ENCODE measurements at regions not wholly inside any gene's neighbourhood (a gene's known extent, or its start where the extent isn't known, plus 50 kb on each side); places are given as distances from the start of the nearest gene placed in this dataset.

- no peak for DNase-seq (ENCODE audit: low read depth in 1 of 2, low spot score in 2 of 2)
- no peaks in the 10 kb centered on the region for H3K36me3 ChIP-seq (ENCODE audit: control insufficient read depth in 2 of 4, insufficient read depth in 4 of 4, low read length in 3 of 4)
These were observed 65.6 kb upstream of the TDRD3 start for GRCh38 chr13:60331249-60332012.

More at GRCh38 chr13:60331249-60332012, 65.6 kb upstream of the TDRD3 start:
- H2BK15ac ChIP-seq (ENCODE audit: low read length), result no peak overlapping the region
- no peak overlapping the region for H3K27ac ChIP-seq (ENCODE audit: low read depth, low read length)
- H2BK120ac ChIP-seq (replicated peaks; ENCODE audit: low read depth, low read length), result no peak overlapping the region
- H3K79me2 ChIP-seq (ENCODE audit: control insufficient read depth in 1 of 2, insufficient read depth in 2 of 2, low read length in 2 of 2), result no peaks in the 10 kb centered on the region
- no peak overlapping the region for H3K4ac ChIP-seq (replicated peaks; ENCODE audit: insufficient read length, low read depth, low read length)
- no peak overlapping the region for H4K91ac ChIP-seq (replicated peaks; ENCODE audit: insufficient read length, low read length)
- FAIRE-seq, result no peak
- no peak overlapping the region for H2BK20ac ChIP-seq (ENCODE audit: low read length)
- H3K27me3 ChIP-seq (replicated peaks in 1 of 4; ENCODE audit: control insufficient read depth in 3 of 4, extremely low read depth in 1 of 4, insufficient read depth in 3 of 4, low read length in 3 of 4), result no peaks in the 10 kb centered on the region
- no peak overlapping the region for H2BK5ac ChIP-seq (ENCODE audit: low read depth, low read length)
- no peaks in the 10 kb centered on the region for H3K23me2 ChIP-seq (ENCODE audit: low read depth, low read length)
- no peak overlapping the region for H2AK5ac ChIP-seq (ENCODE audit: low read depth, low read length)
- no peak for TF ChIP-seq FOSL1 (IDR thresholded peaks at IDR 0.05; ENCODE audit: insufficient read depth, low read depth, low read length)
- no peak for TF ChIP-seq TAF1 (IDR thresholded peaks at IDR 0.05; ENCODE audit: low read depth, low read length)
- no peak for TF ChIP-seq JUND (IDR thresholded peaks at IDR 0.05; ENCODE audit: low read length)
- no peak for TF ChIP-seq TAF7 (optimal IDR thresholded peaks at IDR 0.05; ENCODE audit: borderline replicate concordance, low read depth, low read length)
- TF ChIP-seq CBX5 (IDR thresholded peaks at IDR 0.05; ENCODE audit: low read depth, low read length), result no peak
- TF ChIP-seq, protein P1, sequence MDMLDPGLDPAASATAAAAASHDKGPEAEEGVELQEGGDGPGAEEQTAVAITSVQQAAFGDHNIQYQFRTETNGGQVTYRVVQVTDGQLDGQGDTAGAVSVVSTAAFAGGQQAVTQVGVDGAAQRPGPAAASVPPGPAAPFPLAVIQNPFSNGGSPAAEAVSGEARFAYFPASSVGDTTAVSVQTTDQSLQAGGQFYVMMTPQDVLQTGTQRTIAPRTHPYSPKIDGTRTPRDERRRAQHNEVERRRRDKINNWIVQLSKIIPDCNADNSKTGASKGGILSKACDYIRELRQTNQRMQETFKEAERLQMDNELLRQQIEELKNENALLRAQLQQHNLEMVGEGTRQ (IDR thresholded peaks at IDR 0.05; ENCODE audit: low read length), result no peak
- no peak for TF ChIP-seq POLR2A (IDR thresholded peaks at IDR 0.05; ENCODE audit: control extremely low read depth in 1 of 2, low read depth in 2 of 2, low read length in 2 of 2)
- H4K20me1 ChIP-seq (replicated peaks in 1 of 2; ENCODE audit: control insufficient read depth in 1 of 2, insufficient read depth in 2 of 2, low read length in 2 of 2), result no peaks in the 10 kb centered on the region
- no peak overlapping the region for H3K4me3 ChIP-seq (ENCODE audit: extremely low read depth in 1 of 4, insufficient read depth in 2 of 4, low read depth in 3 of 4, low read length in 4 of 4)
- H3K23ac ChIP-seq (ENCODE audit: insufficient read length), result no peak overlapping the region
- no peak overlapping the region for H3K18ac ChIP-seq (ENCODE audit: extremely low read depth, low read length)
- H2BK12ac ChIP-seq (ENCODE audit: low read depth, low read length), result no peak overlapping the region
- H3K4me2 ChIP-seq (ENCODE audit: insufficient read depth in 1 of 2, low read depth in 2 of 2, low read length in 2 of 2), result no peak overlapping the region
- ChIA-PET POLR2A (ENCODE audit: partially characterized antibody) (interaction anchor here (0.6 kb wide), 1 partner anchor 22 kb away, joined by 3 read pairs; no protein-coding TSS in a partner anchor), CTCF (ENCODE audit: partially characterized antibody) (interaction anchor here (1.2 to 8.5 kb wide), 4 partner anchors 7 to 96 kb away, joined by 5 to 62 read pairs (median 8); no protein-coding TSS in a partner anchor)
- H3K79me1 ChIP-seq (ENCODE audit: low read depth, low read length), result no peaks in the 10 kb centered on the region
- no peak overlapping the region for H3K9ac ChIP-seq (replicated peaks in 1 of 4; ENCODE audit: extremely low read depth in 1 of 4, low read depth in 3 of 4, low read length in 3 of 4)
- WGBS, 2 experiments (ENCODE audit: extremely low coverage in 1 of 2, insufficient coverage in 1 of 2, insufficient read length in 1 of 2, insufficient replicate concordance in 2 of 2, low coverage in 1 of 2, low lambda C conversion rate in 2 of 2, missing lambda C conversion rate in 1 of 2), result 69% methylated on average over 4 of the region's 4 CpGs; no CpG with 5 or more reads in 1 of the 2 experiments
- H2AFZ ChIP-seq (ENCODE audit: low read length), result no peak overlapping the region
- no peak overlapping the region for H4K8ac ChIP-seq (ENCODE audit: extremely low read depth, insufficient read depth, low read length)
- H3K14ac ChIP-seq (ENCODE audit: insufficient read length), result no peak overlapping the region
- no peak overlapping the region for H3K56ac ChIP-seq (replicated peaks; ENCODE audit: insufficient read length, low read depth, low read length)
- H3K4me1 ChIP-seq (replicated peaks in 1 of 4; ENCODE audit: control insufficient read depth in 3 of 4, insufficient read depth in 4 of 4, low read length in 3 of 4), result no peaks in the 10 kb centered on the region
- no peak overlapping the region for H4K5ac ChIP-seq (ENCODE audit: insufficient read length, low read depth, low read length)
- H3K9me3 ChIP-seq (ENCODE audit: insufficient read depth in 2 of 2, low read depth in 1 of 2, low read length in 1 of 2), result no peaks in the 10 kb centered on the region; a peak in 1 of 4 replicates
